GM21390 (cell line): ENCODE measurements at regions not wholly inside any gene's neighbourhood (a gene's known extent, or its start where the extent isn't known, plus 50 kb on each side); places are given as distances from the start of the nearest gene placed in this dataset.
"Not testable (repeated sequence)": the region's sequence is repeated elsewhere in the genome, so short reads cannot be mapped to it uniquely, and the experiment has no call there.

Experiments used
- ATAC-seq: cut with Tn5 transposase; IDR thresholded peaks from one replicate; pipeline ENCODE4 v1.9.1; 2021; ENCODE audit not compliant: unreplicated experiment

DNA sequence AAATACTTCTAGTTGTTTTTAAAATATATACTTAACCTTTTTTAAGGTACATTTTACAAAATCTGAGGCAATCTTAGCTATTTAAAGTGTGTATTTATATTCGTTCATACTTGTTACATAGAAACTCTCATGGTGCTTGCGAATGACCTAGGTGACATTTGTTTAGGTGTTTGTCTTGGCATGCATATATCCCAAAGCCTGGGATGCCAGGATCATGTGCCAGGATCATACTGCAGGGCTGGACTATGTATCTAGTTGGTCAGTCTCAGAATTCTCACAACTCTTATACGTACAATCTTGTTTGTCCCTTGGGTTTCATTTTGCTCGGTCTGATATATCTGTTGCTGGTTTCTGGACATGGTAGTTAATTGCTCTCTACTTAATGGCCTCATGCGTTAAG, 109.9 kb upstream of the WIPF3 start:
- not testable (repeated sequence) for ATAC-seq

DNA sequence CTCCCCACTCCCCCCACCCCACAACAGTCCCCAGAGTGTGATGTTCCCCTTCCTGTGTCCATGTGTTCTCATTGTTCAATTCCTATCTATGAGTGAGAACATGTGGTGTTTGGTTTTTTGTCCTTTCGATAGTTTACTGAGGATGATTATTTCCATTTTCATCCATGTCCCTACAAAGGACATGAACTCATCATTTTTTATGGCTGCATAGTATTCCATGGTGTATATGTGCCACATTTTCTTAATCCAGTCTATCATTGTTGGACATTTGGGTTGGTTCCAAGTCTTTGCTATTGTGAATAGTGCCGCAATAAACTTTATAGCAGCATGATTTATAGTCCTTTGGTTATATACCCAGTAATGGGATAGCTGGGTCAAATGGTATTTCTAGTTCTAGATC, 106.6 kb upstream of the WIPF3 start:
- ATAC-seq = not testable (repeated sequence)

- not testable (repeated sequence) for ATAC-seq
Measured at GRCh38 chr7:29701540-29701939, 104.8 kb upstream of the WIPF3 start.

DNA sequence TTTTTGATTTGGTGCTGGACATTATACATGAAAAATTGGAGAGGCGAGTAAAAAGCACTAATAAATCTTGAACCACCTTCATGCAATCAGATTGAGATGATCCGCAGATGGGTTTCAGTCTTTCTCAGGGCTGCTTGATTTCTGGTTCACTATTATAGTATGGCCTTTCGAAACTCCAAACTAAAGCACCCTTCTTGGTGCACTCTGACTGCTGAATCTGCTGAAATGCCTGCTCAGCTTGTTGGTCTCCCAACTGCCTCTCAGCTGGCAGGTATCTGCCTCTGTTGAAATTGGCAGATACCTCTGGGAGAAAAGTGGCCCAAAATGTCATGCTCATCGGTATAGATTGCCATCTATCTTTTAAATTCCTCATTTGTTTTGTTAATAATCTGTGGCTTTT, 102.5 kb upstream of the WIPF3 start:
- ATAC-seq = not testable (repeated sequence)

- ATAC-seq = not testable (repeated sequence)
Measured at GRCh38 chr7:29709002-29709401, 97.3 kb upstream of the WIPF3 start.

DNA sequence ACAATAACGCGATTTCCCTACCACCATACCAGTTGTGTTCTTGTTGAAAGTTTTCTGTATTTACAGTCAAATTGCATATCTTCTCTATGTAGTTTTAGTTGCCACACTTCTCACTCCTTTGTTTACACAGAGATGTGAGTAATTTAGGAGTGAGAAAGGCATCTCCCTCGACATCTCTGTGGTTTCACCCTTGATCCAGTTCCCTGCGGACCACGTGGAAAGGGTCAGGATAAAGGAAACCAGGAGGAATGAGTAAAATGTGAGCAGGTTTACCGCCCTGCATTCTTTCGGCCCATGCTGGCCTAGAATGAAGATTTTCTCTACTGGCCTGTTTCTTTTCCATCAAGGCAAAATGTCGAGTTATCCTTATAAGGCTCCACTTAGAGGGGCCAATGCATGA, 83.2 kb upstream of the WIPF3 start:
- ATAC-seq = not testable (repeated sequence)

- no peak for ATAC-seq
Measured at GRCh38 chr7:29723599-29723998, 82.7 kb upstream of the WIPF3 start.

DNA sequence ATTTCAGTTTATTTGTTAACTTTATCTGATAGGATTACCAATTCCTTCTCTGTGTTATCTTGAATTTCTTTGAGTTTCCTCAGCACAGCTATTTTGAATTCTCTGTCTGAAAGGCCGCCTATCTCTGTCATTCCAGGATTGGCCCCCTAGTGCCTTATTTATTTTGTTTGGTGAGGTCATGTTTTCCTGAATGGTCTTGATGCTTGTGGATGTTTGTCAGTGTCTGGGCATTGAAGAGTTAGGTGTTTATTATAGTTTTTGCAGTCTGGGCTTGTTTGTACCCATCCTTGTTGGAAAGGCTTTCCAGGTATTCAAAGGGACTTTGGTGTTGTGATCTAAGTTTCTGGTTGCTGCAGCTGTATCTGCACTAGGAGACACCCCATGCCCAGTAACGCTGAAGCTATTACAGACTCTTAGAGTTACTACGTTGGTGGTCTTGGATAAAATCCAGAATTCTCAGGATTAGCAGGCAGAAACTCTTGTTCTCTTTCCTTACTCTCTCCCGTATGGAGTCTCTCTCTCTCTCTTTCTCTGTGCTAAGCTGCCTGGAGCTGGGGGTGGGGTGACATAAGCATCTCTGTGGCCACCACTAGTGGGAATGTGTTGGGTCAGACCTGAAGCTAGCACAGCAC, 76.7 kb upstream of the WIPF3 start:
- not testable (repeated sequence) for ATAC-seq

DNA sequence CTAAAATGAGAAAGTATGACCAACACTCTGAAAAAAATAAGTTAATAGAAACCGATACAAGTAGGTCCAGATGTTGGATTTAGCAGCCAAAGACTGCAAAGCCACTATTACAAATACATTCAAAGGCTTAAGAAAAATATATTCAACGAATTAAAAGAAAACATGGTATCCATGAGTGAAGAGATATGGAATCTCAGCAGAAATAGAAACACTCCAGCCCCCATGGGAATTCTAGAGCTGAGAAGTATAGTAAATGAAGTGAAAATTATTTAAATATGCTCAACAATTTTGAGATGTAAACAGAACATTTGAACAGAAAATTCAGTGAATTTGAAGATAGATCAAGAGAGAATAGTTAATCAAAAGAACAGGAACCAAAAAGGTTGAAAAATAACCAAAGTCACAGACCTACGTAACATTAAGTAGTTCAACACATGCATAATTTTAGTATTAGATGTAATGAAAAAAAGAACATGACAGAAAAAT, 72.0 kb upstream of the WIPF3 start:
- ATAC-seq = no peak

GRCh38 chr7:29747645-29748245, 58.6 kb upstream of the WIPF3 start:
- not testable (repeated sequence) for ATAC-seq

- no peak for ATAC-seq
Measured at GRCh38 chr7:29748286-29749099, 57.8 kb upstream of the WIPF3 start.

DNA sequence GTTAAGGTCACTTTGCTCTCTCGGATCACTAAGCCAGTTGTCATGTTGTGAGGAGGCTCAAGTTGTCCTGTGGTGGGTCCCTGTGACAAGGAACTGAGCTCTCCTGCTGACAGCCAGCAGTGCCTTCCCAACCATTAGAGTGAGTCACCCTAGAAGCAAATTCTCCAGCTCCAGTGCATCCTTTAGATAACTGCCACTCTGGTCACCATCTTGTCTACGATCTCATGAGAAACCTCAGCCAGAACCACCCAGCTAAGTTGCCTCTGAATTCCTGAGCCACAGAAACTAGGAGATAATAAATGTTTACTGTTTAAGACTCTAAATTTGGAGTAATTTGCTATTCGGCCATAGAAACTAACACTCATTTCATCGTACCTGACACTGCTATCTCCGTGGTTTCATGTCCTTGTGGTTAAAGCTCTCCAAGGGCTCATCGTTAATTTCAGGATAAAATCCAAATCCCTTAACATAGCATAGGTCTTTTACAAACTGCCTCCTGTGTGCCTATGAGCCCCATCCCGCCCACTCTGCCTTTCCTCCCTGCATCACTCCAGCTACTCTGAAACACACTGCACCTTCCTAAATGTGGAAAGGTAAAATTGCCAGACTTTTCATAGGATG, 56.5 kb upstream of the WIPF3 start:
- ATAC-seq = no peak

GRCh38 chr7:29750373-29750940, 55.9 kb upstream of the WIPF3 start:
- not testable (repeated sequence) for ATAC-seq

DNA sequence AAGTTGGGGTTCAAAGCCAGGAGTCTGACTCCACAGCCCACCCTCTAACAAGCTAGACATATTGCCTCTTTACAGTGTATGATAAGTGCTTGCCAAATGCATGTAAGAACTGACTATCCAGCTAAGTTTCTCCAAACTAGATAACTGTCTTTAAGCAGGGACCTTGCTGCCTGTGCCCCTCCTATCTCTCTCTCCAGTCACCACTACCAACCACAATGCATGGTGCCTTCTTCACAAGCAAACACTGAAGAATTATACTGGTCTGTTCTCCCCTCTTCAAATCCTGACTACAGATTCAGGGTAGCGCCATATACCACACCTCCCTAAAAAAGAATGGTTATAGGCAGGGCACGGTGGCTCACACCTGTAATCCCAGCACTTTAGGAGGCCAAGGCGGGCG, 55.3 kb upstream of the WIPF3 start:
- not testable (repeated sequence) for ATAC-seq

- no peak for ATAC-seq
Measured at GRCh38 chr7:29754874-29755490, 51.3 kb upstream of the WIPF3 start.
